Activated T-helper 2 cell treated with anti-CD3 and anti-CD28 coated beads, Interferon-gamma antibody, Interleukin-2, Interleukin-4, amounts not matched to agents 10 μg/mL and 5 μg/mL and 100 μg/mL, durations not matched to agents 14 hours and 24 hours and 36 hours (primary cell): ENCODE measurements at regions not wholly inside any gene's neighbourhood (a gene's known extent, or its start where the extent isn't known, plus 50 kb on each side); places are given as distances from the start of the nearest gene placed in this dataset.

Source experiments
- DNase-seq: peaks from one replicate; pipeline ENCODE4 v3.0.0; 2021; ENCODE audit warnings: low spot score
- H3K27ac Mint-ChIP-seq: one replicate; pipeline ENCODE4 v1.8.0; 2021; ENCODE audit warnings: mixed read lengths
- H3K27me3 Mint-ChIP-seq: one replicate; pipeline ENCODE4 v1.8.0; 2021; ENCODE audit warnings: low read depth, mixed read lengths
- H3K36me3 Mint-ChIP-seq: one replicate; pipeline ENCODE4 v1.8.0; 2021; ENCODE audit warnings: low read depth, mixed read lengths
- H3K4me1 Mint-ChIP-seq: one replicate; pipeline ENCODE4 v1.8.0; 2021; ENCODE audit warnings: low read depth, mixed read lengths
- H3K4me3 Mint-ChIP-seq: one replicate; pipeline ENCODE4 v1.8.0; 2021; ENCODE audit warnings: low read depth, mild to moderate bottlenecking, moderate library complexity, mixed read lengths
- H3K9me3 Mint-ChIP-seq: one replicate; pipeline ENCODE4 v1.8.0; 2021; ENCODE audit warnings: mixed read lengths
- intact Hi-C: fragments of 100-400 bp; cut with micrococcal nuclease; formaldehyde crosslinking; loops from one replicate; pipeline ENCODE4 v1.15.1; 2023

DNA sequence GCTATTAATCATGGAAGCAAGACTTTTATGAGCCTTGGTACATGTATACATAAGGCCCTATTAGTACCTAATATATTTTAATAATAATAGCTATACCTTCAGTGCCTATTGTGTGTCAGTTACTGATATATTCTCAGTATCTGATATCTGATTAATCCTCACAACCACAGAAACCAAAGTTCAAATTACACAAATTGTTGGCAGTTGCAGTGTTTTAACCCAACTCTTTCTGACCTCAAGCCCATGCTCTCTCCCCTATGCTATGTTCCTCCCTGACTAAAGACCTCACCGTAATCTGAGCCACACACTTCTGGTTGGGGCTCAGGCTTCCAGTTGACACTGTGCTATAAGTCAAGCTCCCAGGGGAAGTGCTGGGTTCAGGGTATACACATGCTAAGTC is 214.4 kb downstream of the SPTSSA start:
- no peaks in the 10 kb centered on the region for H3K9me3 Mint-ChIP-seq
- H3K4me3 Mint-ChIP-seq, result no peak overlapping the region
- H3K4me1 Mint-ChIP-seq, result no peaks in the 10 kb centered on the region
- no peaks in the 10 kb centered on the region for H3K36me3 Mint-ChIP-seq
- intact Hi-C loops, result no loop called here
- no peak overlapping the region for H3K27ac Mint-ChIP-seq
- no peak for DNase-seq
- H3K27me3 Mint-ChIP-seq, result peaks cover 12% of the 10 kb centered on the region

GRCh38 chr14:34246206-34246605 is 215.8 kb downstream of the SPTSSA start:
- Mint-ChIP-seq H3K4me3 (no peak overlapping the region), H3K4me1 (no peaks in the 10 kb centered on the region), H3K27ac (no peak overlapping the region), H3K36me3 (no peaks in the 10 kb centered on the region), H3K27me3 (peaks cover 23% of the 10 kb centered on the region), H3K9me3 (no peaks in the 10 kb centered on the region)
- DNase-seq, result no peak
- intact Hi-C loops, result no loop called here

GRCh38 chr14:34243401-34243800 is 218.6 kb downstream of the SPTSSA start:
- no peak overlapping the region for H3K4me3 Mint-ChIP-seq
- peaks cover 28% of the 10 kb centered on the region for H3K27me3 Mint-ChIP-seq
- H3K4me1 Mint-ChIP-seq, result no peaks in the 10 kb centered on the region
- intact Hi-C loops, result no loop called here
- no peaks in the 10 kb centered on the region for H3K9me3 Mint-ChIP-seq
- DNase-seq, result no peak
- H3K36me3 Mint-ChIP-seq, result no peaks in the 10 kb centered on the region
- H3K27ac Mint-ChIP-seq, result no peak overlapping the region

DNA sequence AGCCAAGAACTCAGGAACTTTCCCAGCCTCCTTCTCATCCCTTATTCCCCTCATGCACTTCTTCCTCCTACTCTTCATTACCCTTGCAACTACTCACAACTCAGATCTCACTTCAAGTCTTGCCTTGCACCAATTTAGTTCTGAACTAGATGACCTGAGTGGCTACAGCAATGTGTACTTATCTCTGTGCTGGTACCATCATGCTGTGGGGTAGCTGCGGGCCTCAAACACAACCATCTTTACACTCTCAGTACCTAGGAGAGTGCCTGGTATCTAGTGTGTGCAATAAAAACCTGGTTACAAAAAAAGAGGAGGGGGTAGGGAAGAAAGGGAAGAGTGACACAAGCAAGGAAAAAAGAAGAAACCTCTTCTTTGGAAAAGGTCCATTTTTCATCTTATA is 219.0 kb downstream of the SPTSSA start:
- no peaks in the 10 kb centered on the region for H3K36me3 Mint-ChIP-seq
- H3K27me3 Mint-ChIP-seq, result peaks cover 31% of the 10 kb centered on the region
- H3K27ac Mint-ChIP-seq, result no peak overlapping the region
- H3K4me3 Mint-ChIP-seq, result no peak overlapping the region
- DNase-seq, result no peak
- H3K4me1 Mint-ChIP-seq, result no peaks in the 10 kb centered on the region
- no peaks in the 10 kb centered on the region for H3K9me3 Mint-ChIP-seq
- intact Hi-C loops, result no loop called here

DNA sequence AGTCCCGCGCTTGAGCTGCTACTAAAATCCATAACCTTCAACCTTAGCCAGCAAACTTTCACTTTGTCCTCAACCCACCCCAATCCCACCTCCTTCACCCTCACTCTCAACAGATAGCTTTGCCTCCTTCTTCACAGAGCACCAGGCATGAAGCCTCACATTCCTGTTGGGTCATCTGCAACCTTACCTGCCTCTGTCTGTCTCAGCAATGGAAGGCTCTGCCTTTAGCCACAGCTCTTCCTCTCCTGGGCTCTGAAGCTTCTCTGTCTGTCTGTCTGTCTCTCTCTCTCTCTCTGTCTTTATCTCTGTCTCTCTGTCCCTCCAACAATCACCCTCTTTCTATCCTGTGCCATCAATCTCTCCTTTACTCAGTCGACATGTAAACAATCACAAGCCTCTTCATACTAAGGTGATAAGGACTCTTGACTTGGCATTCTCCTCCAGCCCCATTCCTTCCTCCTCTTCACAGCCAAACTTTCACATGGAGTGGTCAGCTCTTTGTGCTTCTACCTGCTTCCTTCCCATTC is 220.8 kb downstream of the SPTSSA start:
- Mint-ChIP-seq H3K27me3 (peaks cover 41% of the 10 kb centered on the region), H3K9me3 (no peaks in the 10 kb centered on the region), H3K4me1 (no peaks in the 10 kb centered on the region), H3K27ac (no peak overlapping the region), H3K36me3 (no peaks in the 10 kb centered on the region), H3K4me3 (no peak overlapping the region)
- DNase-seq, result no peak
- intact Hi-C loops, result no loop called here

DNA sequence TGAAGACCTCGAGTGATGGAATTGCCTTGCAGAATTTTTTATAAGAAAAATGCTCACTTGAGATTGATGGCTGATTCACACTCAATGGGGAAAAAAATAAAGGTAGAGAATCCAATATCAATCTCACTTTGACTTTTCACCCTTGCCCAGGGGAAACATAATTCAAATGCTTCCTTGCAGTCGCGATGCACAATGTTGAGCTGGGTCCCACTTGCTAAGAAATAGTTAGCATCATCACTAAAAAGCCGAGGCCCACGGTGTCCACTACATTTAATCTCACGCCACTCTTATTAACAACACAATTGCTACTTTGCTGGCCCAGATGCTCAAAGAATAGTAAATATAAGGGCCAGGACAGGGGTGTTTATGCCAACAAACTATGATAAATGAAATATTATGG is 223.4 kb downstream of the SPTSSA start:
- H3K4me3 Mint-ChIP-seq, result no peak overlapping the region
- intact Hi-C loops, result no loop called here
- no peak for DNase-seq
- no peaks in the 10 kb centered on the region for H3K9me3 Mint-ChIP-seq
- H3K4me1 Mint-ChIP-seq, result no peaks in the 10 kb centered on the region
- H3K27me3 Mint-ChIP-seq, result peaks cover 53% of the 10 kb centered on the region
- H3K36me3 Mint-ChIP-seq, result no peaks in the 10 kb centered on the region
- H3K27ac Mint-ChIP-seq, result no peak overlapping the region

DNA sequence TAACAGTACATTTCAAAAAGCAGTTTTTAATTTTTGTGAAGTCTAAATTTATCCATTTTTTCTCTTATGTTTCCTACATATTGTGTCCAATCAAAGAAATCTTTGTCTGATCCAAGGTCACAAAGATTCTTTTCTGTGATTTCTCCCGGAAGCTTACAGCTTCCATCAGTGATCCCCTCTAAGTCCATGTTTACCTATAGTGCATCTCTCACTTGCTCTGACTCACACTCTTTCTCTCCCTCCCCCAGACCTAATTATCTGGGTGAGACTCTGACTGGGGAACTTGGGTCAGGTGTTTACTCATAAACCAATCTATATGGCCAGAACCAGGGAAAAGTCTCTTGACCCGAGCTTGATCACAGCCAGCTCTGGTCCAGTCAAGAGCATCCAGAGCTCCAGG is 224.4 kb downstream of the SPTSSA start:
- no peak overlapping the region for H3K4me3 Mint-ChIP-seq
- peaks cover 51% of the 10 kb centered on the region for H3K27me3 Mint-ChIP-seq
- no peaks in the 10 kb centered on the region for H3K36me3 Mint-ChIP-seq
- H3K4me1 Mint-ChIP-seq, result no peaks in the 10 kb centered on the region
- H3K9me3 Mint-ChIP-seq, result no peaks in the 10 kb centered on the region
- H3K27ac Mint-ChIP-seq, result no peak overlapping the region
- DNase-seq, result no peak
- intact Hi-C loops, result no loop called here

- Mint-ChIP-seq H3K27me3 (peaks cover 52% of the 10 kb centered on the region), H3K4me1 (no peaks in the 10 kb centered on the region), H3K4me3 (no peak overlapping the region), H3K27ac (no peak overlapping the region), H3K9me3 (no peaks in the 10 kb centered on the region), H3K36me3 (no peaks in the 10 kb centered on the region)
- intact Hi-C loops, result no loop called here
- no peak for DNase-seq
These were observed 225.0 kb downstream of the SPTSSA start for GRCh38 chr14:34237081-34237480.

- Mint-ChIP-seq H3K9me3 (no peaks in the 10 kb centered on the region), H3K4me1 (no peaks in the 10 kb centered on the region), H3K36me3 (no peaks in the 10 kb centered on the region), H3K4me3 (no peak overlapping the region), H3K27ac (no peak overlapping the region), H3K27me3 (peaks cover 50% of the 10 kb centered on the region)
- intact Hi-C loops, result no loop called here
- no peak for DNase-seq
These were observed 226.3 kb downstream of the SPTSSA start for GRCh38 chr14:34235643-34236300.

- intact Hi-C loops, result no loop called here
- Mint-ChIP-seq H3K4me1 (peaks cover under 1% of the 10 kb centered on the region), H3K4me3 (no peak overlapping the region), H3K9me3 (no peaks in the 10 kb centered on the region), H3K36me3 (no peaks in the 10 kb centered on the region), H3K27ac (no peak overlapping the region), H3K27me3 (peaks cover 52% of the 10 kb centered on the region)
- no peak for DNase-seq
These were observed 227.8 kb downstream of the SPTSSA start for GRCh38 chr14:34234258-34234657.

- peaks cover 52% of the 10 kb centered on the region for H3K27me3 Mint-ChIP-seq
These were observed 228.4 kb downstream of the SPTSSA start for GRCh38 chr14:34233619-34234018.

GRCh38 chr14:34232790-34233189 is 229.2 kb downstream of the SPTSSA start:
- no peak for DNase-seq
- H3K27ac Mint-ChIP-seq, result no peak overlapping the region
- no peaks in the 10 kb centered on the region for H3K9me3 Mint-ChIP-seq
- no peak overlapping the region for H3K4me3 Mint-ChIP-seq
- intact Hi-C loops, result no loop called here
- no peaks in the 10 kb centered on the region for H3K36me3 Mint-ChIP-seq
- H3K4me1 Mint-ChIP-seq, result peaks cover 12% of the 10 kb centered on the region
- peaks cover 50% of the 10 kb centered on the region for H3K27me3 Mint-ChIP-seq

More at GRCh38 chr14:34233619-34234018, 228.4 kb downstream of the SPTSSA start:
- Mint-ChIP-seq H3K9me3 (no peaks in the 10 kb centered on the region), H3K36me3 (no peaks in the 10 kb centered on the region), H3K4me3 (no peak overlapping the region), H3K27ac (no peak overlapping the region), H3K4me1 (peaks cover 4% of the 10 kb centered on the region)
- intact Hi-C loops, result no loop called here
- DNase-seq, result no peak

GRCh38 chr14:34231626-34232025 is 230.4 kb downstream of the SPTSSA start:
- Mint-ChIP-seq H3K4me1 (peaks cover 15% of the 10 kb centered on the region), H3K9me3 (no peaks in the 10 kb centered on the region), H3K36me3 (no peaks in the 10 kb centered on the region), H3K4me3 (no peak overlapping the region), H3K27me3 (peaks cover 42% of the 10 kb centered on the region), H3K27ac (no peak overlapping the region)
- intact Hi-C loops, result no loop called here
- no peak for DNase-seq
